Activated CD4-positive, alpha-beta T cell treated with anti-CD3 and anti-CD28 coated beads for 48 hours (primary cell): ENCODE measurements at regions not wholly inside any gene's neighbourhood (a gene's known extent, or its start where the extent isn't known, plus 50 kb on each side); places are given as distances from the start of the nearest gene placed in this dataset.

Experiments used
- DNase-seq: peaks from one replicate; pipeline ENCODE4 v3.0.0-alpha.2; 2020

DNA sequence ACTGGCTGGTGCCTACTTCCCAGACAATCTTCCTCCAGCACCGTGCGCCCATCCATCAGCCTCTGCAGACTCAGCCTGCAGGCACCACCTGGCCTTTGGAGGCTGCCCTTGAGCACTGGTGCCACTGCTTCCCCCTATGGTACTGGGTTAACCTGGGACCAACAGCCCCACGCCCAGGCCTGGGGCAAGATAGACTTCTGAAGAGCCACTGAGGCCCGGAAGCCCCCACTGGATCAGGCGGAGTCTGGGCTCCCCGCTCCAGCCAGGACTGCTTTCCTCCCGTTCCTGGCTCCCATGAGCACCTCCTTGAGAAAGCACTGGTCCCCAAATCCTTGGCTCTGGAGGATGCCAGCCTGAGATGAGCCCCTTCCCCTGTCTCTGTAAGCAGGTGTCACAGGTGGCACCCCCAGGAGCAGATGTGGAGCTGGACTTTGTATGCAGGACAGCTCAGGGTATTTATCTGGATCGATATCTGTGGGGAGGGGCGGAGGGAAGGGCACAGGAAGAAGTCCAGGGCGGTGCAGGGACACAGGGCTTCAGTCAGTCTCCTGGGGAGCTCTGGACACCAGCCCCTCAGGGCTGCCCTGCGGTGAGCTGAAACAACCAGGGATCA lies 206.5 kb upstream of the PPP2R2D start:
- DNase-seq, result no peak

DNA sequence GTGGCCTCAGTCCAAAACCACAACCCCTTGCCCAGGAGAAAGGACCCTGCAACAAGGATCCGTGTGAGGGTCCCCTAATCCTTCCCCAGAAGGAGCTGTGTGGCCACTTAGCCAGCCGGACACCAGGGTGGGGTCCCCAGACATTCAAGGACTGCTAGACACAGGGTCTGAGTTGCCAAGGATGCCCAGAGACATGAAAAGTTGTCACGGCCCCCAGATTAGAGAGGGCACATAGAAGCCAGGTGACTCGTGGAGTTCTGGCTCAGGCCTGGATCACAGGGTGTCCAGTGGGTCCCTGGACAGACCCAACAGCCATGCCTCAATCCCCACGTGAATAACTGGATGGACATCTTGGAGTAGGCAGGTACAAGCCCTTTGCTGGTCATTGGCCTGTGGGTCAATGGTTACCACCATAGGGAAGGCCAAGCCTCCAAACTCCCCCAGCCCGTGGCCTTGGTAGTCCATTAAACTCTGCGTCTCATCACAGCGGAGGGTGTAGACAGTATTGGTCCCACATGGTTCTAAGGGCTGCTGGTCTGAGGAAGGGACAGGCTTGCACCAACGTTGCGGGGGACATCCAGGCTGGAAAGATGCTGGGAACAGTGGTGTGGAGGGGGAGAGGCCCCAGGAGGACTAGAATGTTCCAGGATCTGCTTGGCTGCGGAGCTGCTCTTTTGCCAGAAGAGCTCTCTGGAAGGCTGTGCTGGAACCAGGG lies 205.9 kb upstream of the PPP2R2D start:
- no peak for DNase-seq

DNA sequence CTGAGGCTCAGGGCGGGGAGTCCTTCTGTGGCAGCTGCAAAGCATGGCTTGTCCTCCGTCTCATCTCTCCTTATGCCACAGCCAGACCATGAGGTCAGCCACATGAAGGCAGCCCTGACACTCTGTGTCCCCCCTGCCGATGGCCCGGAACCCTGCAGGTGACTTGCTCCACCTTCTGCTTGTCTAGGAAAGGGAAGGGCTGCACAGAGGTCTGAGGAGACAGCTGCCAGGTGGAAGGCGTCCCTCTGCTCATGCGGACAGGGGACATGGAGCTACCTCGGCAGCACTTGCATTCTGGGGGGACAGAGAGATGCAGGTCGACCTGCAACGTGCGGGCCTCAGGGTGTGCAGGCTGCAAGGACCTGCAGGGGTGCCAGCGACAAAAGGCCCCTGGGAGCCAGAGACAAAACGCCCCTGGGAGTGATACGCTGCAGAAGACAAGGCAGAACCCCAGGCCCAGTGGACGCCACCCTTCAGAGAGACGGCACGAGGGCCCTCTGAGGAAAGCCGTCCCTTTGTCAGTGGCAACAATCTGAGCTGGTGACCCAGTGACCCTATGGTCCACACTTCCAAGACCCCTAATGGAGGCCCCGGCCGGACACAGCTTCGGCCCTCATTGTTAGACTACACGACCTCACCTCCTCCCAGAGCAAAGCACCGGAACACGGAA lies 205.2 kb upstream of the PPP2R2D start:
- no peak for DNase-seq

DNA sequence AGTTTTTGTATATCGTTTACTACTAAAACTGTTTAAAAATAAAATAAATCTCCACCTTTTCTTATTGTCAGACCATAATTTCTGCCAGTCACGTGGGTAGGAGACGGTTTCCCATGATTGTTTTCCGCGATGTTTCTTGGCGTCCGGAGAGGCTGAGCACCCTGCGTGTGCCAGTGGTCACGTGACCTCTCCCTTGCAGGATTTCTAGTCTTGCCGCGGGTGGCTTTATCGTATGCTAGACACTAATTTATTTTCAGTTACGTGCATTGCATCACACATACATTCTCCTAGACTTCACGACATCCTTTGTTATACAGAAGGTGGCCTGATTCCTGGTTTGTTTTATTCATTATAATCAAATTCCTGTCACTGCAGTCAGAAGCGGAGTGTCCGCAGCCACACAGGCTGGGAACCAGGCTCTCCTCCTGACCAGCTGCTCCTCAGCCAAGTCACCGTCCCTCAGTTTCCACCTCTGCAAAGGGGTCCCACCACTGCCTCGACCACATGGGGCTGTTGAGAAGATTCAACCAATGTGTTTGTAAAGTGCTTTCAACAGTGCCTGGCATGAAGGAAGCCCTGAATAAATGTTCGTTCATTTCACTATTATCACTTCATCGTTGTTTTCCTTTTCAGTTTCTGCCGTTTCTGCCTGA lies 203.2 kb upstream of the PPP2R2D start:
- no peak for DNase-seq

- no peak for DNase-seq
Observed at GRCh38 chr10:131698232-131698631, 202.6 kb upstream of the PPP2R2D start.

- DNase-seq, result no peak
Observed at GRCh38 chr10:131698986-131699385, 201.8 kb upstream of the PPP2R2D start.

- no peak for DNase-seq
Observed at GRCh38 chr10:131700032-131700431, 200.8 kb upstream of the PPP2R2D start.

GRCh38 chr10:131700506-131700905 lies 200.3 kb upstream of the PPP2R2D start:
- no peak for DNase-seq

DNA sequence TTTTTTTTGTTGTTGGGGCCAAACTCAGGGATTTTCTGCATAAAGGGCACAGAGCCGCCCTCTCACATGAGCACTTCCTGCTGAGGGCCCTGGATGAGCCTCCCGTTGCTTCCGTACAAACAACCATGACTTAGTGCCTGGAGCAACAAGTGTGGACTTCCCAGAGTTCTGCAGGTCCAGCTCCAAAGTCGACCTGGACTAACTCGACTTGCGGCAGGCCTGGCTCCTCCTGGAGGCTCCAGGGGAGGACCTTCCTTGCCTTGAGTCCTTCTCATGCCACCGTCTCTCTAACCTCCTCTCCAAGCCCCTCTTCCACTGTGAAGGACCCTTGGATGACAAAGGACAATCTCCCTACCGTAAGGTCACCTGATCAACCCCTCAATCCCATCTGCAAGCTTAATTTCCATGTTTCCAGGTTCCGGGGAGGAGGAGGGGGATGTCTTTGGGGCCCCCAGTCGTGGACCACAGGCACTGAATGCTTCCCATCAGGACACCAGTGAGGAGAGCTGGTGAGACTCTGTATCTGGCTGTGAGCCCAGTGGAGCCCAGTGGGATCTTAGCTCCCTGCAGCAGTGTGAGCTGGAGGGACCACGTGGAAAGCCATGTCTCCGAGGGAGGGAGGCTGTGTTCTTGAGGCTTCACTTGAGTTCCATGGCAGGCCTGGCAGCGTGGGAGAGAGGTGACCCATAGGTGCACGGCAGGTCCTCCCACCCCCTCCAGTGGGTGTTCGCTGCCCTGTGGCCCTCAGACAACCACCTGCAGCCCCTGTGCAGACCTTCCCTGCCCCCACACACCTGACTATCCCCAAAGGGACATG lies 199.5 kb upstream of the PPP2R2D start:
- DNase-seq, result no peak

- no peak for DNase-seq
Observed at GRCh38 chr10:131702531-131703356, 198.1 kb upstream of the PPP2R2D start.

DNA sequence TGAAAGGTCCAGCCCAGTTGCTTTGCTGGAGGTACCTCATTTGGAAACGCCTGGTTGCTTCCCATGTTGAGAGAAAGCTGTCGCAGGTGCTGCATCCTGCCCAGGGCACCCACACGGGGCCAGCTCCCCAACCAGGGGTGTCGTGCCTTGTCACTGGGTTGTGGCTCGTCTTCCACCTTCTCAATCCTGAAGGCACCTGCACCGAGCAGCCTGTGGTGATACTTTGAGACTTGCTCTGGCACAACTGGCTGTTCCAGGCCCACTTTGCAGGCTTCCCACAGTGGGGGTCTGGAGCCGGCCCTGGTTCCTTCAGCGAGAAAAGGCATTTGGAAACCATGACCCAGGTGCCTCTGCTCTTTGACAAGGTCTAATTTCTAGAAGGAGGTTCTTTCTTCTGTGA lies 197.3 kb upstream of the PPP2R2D start:
- no peak for DNase-seq

- no peak for DNase-seq
Observed at GRCh38 chr10:131703941-131704340, 196.9 kb upstream of the PPP2R2D start.

DNA sequence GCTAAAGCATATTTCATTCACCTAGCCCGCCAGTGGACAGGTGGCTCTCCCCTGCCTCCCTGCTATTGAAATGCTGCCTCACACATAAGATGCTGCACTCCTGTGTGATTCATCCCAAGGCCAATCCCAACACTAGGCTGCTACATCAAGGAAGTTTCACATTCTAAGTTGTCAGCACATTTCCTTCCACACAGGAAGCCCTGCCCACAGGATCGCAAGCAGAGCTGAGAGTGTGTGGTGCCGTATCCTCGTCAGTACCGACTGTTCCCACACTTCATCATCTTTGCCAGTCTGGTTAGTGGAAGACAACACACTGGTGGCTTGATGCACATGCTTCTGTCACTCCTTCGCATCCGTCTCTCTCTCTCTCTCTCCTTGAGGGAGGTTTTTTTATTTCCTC lies 194.3 kb upstream of the PPP2R2D start:
- no peak for DNase-seq

DNA sequence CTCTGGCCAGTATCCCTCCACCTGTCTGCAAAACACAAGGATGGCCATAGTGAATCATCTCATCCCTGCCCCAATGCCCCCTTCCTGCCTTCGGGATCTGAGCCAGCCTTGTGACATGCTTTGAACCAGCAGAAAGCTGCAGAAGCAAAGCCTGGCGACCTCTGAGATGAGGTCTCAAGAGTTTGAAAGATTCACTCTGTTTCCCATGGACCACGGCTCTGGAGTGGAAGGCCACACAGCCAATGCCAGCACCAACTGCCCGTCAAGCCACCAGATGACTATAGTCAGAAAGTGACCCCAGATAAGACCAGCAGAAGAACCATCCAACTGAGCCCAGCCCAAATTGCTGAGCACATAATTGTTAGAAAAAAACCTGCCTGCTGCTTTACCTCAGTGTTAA lies 193.9 kb upstream of the PPP2R2D start:
- no peak for DNase-seq

GRCh38 chr10:131708225-131708880 lies 192.5 kb upstream of the PPP2R2D start:
- no peak for DNase-seq

DNA sequence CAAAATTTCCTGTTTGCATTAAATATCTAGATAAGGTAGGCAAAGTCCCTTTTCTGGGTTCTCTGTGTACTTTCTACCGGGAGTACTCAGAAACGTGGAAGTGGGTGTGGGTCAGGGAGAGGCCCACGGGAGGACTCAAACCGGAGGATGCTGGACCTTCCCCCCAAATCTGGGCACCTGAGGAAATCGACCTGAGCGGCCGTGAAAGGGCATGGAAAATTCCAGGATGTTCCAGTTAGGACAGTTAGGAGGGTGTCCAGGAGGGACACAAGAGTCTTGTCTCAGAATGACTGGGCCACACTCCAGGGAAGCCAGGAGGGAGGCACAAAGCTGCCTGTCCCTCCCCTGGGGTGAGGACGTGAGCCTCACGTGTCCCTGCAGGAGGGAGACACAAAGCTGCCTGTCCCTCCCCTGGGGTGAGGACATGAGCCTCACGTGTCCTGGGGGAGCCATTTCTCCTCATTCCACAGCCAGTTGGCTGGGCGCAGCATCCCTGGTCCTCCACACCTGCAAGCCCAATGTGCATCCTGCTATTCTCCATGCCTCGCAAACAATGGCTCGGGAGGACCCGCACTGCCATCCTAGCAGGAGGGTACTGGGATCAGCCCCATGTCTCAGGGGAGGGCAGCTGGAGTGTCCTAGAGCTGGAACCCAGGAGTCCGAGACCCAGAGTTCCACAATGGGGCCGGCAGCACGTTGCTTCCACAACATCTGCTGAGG lies 190.5 kb upstream of the PPP2R2D start:
- DNase-seq, result no peak

DNA sequence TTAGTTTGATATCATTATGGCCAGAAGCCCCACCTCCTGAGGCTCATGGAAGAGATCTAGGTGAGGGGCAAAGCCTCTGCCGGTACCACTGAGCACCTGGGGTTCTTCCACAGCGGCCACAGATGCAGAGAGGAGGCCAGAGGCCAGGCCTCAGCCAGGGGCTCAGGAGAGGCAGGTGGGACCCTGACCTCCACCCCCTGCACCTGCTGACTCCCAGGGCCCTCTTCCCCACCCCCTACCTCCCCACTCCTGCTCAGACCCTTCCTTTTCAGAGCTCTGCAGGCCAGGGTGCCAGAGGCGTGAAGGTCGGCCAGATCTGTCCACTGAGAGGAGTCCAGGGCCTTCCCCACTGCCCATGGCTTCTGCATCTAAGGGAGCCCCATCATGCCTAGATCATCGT lies 178.7 kb upstream of the PPP2R2D start:
- no peak for DNase-seq

DNA sequence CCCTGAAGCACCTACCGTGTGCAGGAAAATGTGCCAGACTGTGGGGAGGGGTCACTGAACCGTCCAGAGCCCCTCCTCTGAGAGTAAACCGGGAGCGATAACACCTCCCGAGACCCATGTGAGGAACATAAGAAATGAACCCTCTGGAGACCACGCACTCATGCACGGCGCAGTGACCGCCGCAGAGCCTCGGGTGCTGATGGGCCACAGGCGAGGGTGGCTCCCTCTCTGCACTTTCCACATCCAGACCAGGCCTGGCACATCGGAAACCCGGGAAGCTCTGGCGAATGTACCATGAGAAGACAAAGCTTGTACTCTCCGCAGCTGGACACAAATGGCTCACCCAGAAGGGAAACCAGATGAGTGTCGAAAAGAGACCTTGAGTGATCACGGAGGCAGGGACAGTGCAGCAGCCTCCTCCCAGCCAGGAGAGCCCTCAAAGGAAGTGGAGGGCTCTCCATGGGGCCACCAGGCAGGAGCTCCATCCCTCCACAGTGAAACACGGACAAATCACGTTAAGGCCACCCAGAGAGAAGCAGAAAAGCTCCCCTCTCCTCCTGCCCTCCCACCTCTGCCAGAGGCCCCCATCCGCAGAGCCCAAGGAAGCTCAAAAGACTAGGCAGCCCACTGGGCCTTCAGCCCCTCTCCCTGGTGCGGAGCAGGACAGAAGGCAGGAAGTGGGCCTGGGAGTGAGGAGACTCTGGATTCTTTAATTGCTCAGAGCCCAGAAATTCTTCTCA lies 178.1 kb upstream of the PPP2R2D start:
- no peak for DNase-seq

GRCh38 chr10:131723297-131724168 lies 177.3 kb upstream of the PPP2R2D start:
- DNase-seq, result no peak
